Thyroid gland (tissue), 4 donors: ENCODE measurements at regions not wholly inside any gene's neighbourhood (a gene's known extent, or its start where the extent isn't known, plus 50 kb on each side); places are given as distances from the start of the nearest gene placed in this dataset.

Experiments
- POLR2A ChIP-seq, 2 donors: fragments of 450-650 bp; IDR thresholded peaks; one replicate each; pipeline ENCODE4 v1.6.1; 2017; ENCODE audit warnings: antibody characterized with exemption in 2 of 2, mild to moderate bottlenecking in 2 of 2, moderate library complexity in 1 of 2
- TF ChIP-seq, protein P1 (sequence below), 6 experiments: fragments of 200-600 bp in 3 of 6; fragments of 450-650 bp in 3 of 6; sonication (generic) in 3 of 6; IDR thresholded peaks; one replicate each; pipeline ENCODE4 v1.5.1; 2016 to 2019; ENCODE audit warnings: antibody characterized with exemption in 6 of 6, mild to moderate bottlenecking in 2 of 6, inconsistent platforms in 1 of 6, moderate library complexity in 1 of 6

DNA sequence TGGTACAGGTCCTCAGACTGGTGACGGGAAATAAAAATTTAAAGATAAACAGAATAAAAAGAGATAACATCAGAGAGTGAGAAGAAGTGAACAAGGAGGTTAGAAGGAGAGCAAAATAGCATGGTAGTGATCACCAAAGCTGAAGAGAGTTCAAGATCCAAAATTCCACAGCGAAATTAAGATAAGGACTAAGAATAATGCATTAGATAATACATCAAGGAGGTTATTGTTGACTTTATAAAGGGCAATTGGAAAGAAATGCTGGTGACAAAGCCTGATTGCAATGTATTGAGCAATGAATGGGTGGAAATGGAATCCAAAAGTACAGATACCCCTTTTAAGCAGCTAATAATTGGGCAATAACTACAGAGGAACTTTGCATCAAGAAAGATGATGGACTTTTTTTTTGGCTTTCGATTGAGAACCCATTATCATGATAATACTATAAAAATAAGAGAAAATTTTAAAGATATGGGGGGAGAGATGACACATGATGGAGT is 101.6 kb upstream of the MAP9 start:
- TF ChIP-seq, protein P1, sequence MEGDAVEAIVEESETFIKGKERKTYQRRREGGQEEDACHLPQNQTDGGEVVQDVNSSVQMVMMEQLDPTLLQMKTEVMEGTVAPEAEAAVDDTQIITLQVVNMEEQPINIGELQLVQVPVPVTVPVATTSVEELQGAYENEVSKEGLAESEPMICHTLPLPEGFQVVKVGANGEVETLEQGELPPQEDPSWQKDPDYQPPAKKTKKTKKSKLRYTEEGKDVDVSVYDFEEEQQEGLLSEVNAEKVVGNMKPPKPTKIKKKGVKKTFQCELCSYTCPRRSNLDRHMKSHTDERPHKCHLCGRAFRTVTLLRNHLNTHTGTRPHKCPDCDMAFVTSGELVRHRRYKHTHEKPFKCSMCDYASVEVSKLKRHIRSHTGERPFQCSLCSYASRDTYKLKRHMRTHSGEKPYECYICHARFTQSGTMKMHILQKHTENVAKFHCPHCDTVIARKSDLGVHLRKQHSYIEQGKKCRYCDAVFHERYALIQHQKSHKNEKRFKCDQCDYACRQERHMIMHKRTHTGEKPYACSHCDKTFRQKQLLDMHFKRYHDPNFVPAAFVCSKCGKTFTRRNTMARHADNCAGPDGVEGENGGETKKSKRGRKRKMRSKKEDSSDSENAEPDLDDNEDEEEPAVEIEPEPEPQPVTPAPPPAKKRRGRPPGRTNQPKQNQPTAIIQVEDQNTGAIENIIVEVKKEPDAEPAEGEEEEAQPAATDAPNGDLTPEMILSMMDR (IDR thresholded peaks at IDR 0.05), result no peak
- no peak for TF ChIP-seq POLR2A (IDR thresholded peaks at IDR 0.05)
